ENCODE measurements at regions not wholly inside any gene's neighbourhood (a gene's known extent, or its start where the extent isn't known, plus 50 kb on each side); places are given as distances from the start of the nearest gene placed in this dataset.

GRCh38 chr16:80082906-80083305 lies 457.9 kb upstream of the DYNLRB2 start:
- no peak for DNase-seq (ENCODE audit: low read depth, low spot score)

- DNase-seq (ENCODE audit: low read depth, low spot score): no peak
These were observed 458.9 kb upstream of the DYNLRB2 start for GRCh38 chr16:80081846-80082245.

GRCh38 chr16:80080287-80080851 lies 460.4 kb upstream of the DYNLRB2 start:
- DNase-seq (ENCODE audit: low read depth, low spot score): no peak

DNA sequence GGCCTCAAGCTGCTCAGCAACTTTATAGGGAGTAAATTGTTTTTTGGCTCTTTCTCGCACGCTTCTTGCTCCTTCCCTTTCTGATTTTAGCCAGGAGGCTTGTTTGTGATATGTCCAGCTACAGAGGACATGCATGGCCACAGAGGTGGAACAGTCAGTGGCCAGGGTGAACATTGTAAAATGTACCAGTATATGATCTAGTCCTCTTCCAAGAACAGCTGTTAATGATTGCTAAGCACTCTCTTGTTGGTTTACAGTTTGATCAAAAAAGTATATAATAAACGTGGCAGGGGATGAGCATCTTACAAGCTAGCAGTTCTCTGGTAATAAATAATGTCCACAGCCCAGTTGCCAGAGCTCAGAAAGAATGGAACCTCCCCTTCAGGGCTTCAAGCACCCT lies 461.7 kb upstream of the DYNLRB2 start:
- no peak for DNase-seq (ENCODE audit: low read depth, low spot score)

- no peak for DNase-seq (ENCODE audit: low read depth, low spot score)
These were observed 463.1 kb upstream of the DYNLRB2 start for GRCh38 chr16:80077696-80078095.

- no peak for DNase-seq (ENCODE audit: low read depth, low spot score)
These were observed 466.5 kb upstream of the DYNLRB2 start for GRCh38 chr16:80074329-80074728.

DNA sequence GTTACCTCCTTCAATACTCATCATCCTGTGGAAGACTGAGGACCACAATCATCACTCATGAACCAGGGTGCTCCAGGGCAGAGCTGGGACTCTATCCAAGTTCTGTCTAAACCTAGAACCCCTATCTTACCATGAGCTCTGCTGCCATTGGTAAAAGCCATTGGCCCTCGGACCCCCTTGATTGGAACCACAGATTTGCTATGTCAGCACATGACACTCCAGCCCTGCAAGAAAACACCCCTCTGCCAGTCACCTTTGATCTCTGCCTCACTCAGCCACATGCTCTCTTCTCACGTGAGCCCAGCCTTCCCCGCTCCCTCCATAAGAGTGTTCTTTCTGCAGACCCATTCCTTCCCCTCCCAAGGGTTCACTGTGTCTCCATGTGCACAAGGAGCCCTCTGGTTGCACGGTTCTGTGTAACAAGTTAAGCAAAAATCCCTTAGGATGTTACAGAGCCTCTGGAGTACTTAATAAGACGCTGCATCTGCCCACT lies 468.8 kb upstream of the DYNLRB2 start:
- no peak for DNase-seq (ENCODE audit: low read depth, low spot score)

DNA sequence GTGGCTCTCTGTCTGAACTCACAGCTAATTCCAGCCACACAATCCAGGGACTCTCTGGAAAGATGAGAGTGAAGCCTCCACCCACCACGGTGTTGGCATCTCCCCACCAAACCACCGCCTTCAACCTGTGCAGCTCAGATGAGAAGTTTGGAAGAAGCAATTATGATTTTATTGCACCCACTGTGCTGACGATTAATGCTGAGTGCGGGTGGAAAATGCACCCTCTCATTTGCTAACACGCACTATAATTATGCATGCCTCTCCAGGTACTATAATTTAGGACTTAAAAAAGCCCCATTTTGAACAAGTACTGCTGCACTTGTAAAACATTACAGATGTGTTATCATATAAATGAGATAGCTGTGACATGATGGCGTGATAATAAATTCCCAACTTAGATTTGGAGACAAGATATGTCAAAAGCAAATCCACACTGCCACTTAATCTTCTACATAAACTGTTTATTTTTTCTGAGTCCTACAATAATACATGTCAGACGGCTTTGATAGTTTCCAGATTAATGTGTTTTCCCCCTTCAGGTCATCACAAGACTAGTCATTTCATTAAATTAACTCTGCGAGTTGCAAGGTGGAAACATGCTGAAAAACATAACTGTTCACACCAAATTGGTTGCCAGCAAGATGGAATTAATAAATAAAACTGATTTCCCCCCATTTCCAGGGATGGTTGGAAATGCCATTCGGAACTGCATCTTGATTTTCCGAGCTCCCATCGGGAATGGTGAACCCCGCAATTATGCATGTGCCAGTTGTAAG lies 466.5 kb upstream of the MAF start:
- DNase-seq (ENCODE audit: low read depth, low spot score): no peak

DNA sequence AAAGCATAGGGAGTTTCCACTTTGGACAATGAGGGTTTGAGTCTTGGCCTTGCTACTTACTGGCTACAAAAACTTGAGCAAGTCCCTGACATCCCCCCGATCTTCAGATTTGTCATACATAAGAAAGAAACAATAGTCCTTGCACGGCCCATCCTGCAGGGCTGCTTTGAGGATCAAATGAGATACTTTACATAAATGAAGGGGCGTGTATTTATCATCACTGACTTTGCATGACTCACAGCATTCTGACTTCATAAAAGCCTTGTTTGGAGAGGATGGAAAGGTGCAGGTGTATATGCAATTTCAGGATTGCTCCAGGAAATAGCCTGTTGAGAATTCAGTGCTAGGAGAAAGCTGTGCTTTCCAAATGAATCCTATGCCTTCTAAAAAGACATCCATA lies 465.0 kb upstream of the MAF start:
- no peak for DNase-seq (ENCODE audit: low read depth, low spot score)

DNA sequence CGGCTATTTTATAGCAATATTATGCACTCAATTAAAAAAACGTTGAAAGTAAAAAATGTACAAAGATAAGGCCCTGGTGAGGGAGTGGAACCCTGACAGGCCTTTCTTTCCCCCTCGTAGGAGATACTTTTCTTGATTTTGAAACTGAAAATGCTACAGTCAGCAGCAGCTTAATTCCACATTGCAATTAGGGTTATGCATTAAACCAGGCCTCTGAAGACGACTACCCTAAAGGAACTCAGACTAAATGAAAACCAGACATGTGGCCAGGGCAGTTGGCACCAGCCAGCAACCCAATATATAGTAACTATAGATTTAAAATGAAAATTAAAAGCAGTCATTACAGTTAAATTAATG lies 463.2 kb upstream of the MAF start:
- DNase-seq (ENCODE audit: low read depth, low spot score): no peak

GRCh38 chr16:80063031-80063712 lies 462.6 kb upstream of the MAF start:
- no peak for DNase-seq (ENCODE audit: low read depth, low spot score)

GRCh38 chr16:80062361-80063030 lies 462.0 kb upstream of the MAF start:
- DNase-seq (ENCODE audit: low read depth, low spot score): no peak

GRCh38 chr16:80060470-80060869 lies 459.9 kb upstream of the MAF start:
- no peak for DNase-seq (ENCODE audit: low read depth, low spot score)

GRCh38 chr16:80059836-80060235 lies 459.3 kb upstream of the MAF start:
- DNase-seq (ENCODE audit: low read depth, low spot score): no peak

GRCh38 chr16:80058214-80058613 lies 457.7 kb upstream of the MAF start:
- DNase-seq (ENCODE audit: low read depth, low spot score): no peak

DNA sequence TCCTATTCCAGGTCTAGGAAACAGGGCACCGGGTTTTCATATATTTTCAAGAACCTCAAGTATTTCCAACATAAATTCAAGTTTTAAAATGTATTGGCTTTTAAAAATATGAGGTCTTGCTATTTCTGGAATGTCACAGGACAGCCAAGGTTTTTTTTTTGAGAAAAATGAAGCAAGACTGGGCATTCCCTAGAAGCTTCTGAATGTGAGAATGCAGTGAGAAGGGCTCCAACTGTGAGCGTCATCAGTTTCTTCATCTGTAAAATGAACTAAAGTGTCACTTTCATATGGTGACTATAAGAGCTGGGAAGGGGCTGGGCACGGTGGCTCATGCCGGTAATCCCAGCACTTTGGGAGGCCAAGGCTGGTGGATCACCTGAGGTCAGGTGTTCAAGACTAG lies 455.8 kb upstream of the MAF start:
- no peak for DNase-seq (ENCODE audit: low read depth, low spot score)

- no peak for DNase-seq (ENCODE audit: low read depth, low spot score)
These were observed 455.3 kb upstream of the MAF start for GRCh38 chr16:80055831-80056230.

- no peak for DNase-seq (ENCODE audit: low read depth, low spot score)
These were observed 454.1 kb upstream of the MAF start for GRCh38 chr16:80054647-80055046.

- no peak for DNase-seq (ENCODE audit: low read depth, low spot score)
These were observed 450.5 kb upstream of the MAF start for GRCh38 chr16:80051040-80051439.

DNA sequence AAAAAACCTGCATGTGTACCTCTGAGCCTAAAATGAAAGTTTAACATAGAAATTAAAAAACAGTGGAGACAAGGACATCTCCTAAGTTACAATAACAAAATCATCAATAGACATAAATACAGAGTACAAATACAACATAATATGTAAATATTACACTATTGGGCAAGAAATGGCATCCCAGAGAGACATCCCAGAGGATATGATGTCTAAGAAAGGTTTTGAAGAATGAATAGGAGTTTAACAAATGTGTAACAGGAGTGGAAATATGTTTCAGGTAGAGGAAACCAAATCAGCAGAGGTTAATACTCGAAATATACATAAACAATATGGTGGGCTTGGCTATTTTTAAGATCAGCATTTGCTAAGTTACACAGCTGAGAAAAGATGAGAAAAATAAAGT lies 447.7 kb upstream of the MAF start:
- no peak for DNase-seq (ENCODE audit: low read depth, low spot score)

- DNase-seq (ENCODE audit: low read depth, low spot score): no peak
These were observed 447.3 kb upstream of the MAF start for GRCh38 chr16:80047842-80048241.

DNA sequence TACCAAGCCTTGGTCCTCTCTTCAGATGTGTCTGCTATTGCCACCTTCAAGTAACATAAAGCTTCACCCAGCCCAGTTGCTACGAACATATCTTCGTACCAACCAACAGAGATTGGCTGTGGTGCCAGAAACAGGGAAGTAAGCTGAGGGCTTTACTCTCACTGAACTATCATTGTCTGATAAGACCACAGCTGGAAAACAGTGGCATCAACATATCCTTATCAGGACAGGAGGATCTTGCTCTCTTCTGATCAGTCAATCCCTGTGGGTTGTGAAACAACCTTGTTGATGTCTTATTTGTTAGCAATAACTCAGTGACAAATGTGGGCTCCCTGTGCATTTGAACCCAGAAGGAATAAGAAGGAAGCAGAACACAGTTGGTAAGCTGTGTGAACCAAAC lies 446.3 kb upstream of the MAF start:
- DNase-seq (ENCODE audit: low read depth, low spot score): no peak

Data from brain pericyte (primary cell).